CD4-positive, CD25-positive, alpha-beta regulatory T cell (primary cell): ENCODE measurements at regions not wholly inside any gene's neighbourhood (a gene's known extent, or its start where the extent isn't known, plus 50 kb on each side); places are given as distances from the start of the nearest gene placed in this dataset.
A peak's percentile ranks its signal among the peaks of the same experiment; 100 is the strongest.
"Not testable (repeated sequence)": the region's sequence is repeated elsewhere in the genome, so short reads cannot be mapped to it uniquely, and the experiment has no call there.

Experiments used
- ATAC-seq, 2 donors: fragments of 150-1000 bp; cut with Tn5 transposase; one replicate each; pipeline ENCODE4 v1.10.0; 2021; ENCODE audit warnings: low read depth in 2 of 2, moderate number of reproducible peaks in 2 of 2, moderate library complexity in 1 of 2
- DNase-seq, 3 donors: peaks; one replicate each; pipeline versions ENCODE4 v3.0.0 to v3.0.0-alpha.2; 2012 to 2022; ENCODE audit warnings: mixed read lengths in 1 of 3
- H3K27ac ChIP-seq: one replicate; pipeline ENCODE4 v1.7.0; 2013; ENCODE audit warnings: mild to moderate bottlenecking, low read length; ENCODE audit not compliant: insufficient read depth, poor library complexity, severe bottlenecking
- H3K27me3 ChIP-seq: one replicate; pipeline ENCODE4 v1.7.0; 2013; ENCODE audit warnings: low read length; ENCODE audit not compliant: control insufficient read depth, insufficient read depth
- H3K36me3 ChIP-seq: one replicate; pipeline ENCODE4 v1.7.0; 2013; ENCODE audit warnings: mild to moderate bottlenecking, low read length, moderate library complexity; ENCODE audit not compliant: control insufficient read depth, insufficient read depth
- H3K4me1 ChIP-seq: 2 replicates; pipeline ENCODE4 v1.7.0; 2013; ENCODE audit warnings: mild to moderate bottlenecking, low read length; ENCODE audit not compliant: insufficient read depth, control insufficient read depth, poor library complexity, severe bottlenecking
- H3K4me3 ChIP-seq: one replicate; pipeline ENCODE4 v1.7.0; 2013; ENCODE audit warnings: low read depth, mild to moderate bottlenecking, low read length, moderate library complexity
- H3K9me3 ChIP-seq, 2 experiments: 1 replicate in 1 of 2; 2 replicates in 1 of 2; pipeline ENCODE4 v1.7.0; 2013; ENCODE audit warnings: low read length in 2 of 2, mild to moderate bottlenecking in 1 of 2, moderate library complexity in 1 of 2; ENCODE audit not compliant: control insufficient read depth in 2 of 2
- H3K27ac Mint-ChIP-seq, 3 donors: one replicate each; pipeline ENCODE4 v1.8.0; 2020 to 2022; ENCODE audit warnings: mild to moderate bottlenecking in 3 of 3, mixed read lengths in 3 of 3, moderate library complexity in 2 of 3
- H3K27me3 Mint-ChIP-seq: one replicate; pipeline ENCODE4 v1.8.0; 2022; ENCODE audit warnings: mild to moderate bottlenecking, mixed read lengths
- H3K36me3 Mint-ChIP-seq: one replicate; pipeline ENCODE4 v1.8.0; 2020; ENCODE audit warnings: mixed read lengths
- H3K4me1 Mint-ChIP-seq, 4 donors: one replicate each; pipeline ENCODE4 v1.8.0; 2020 to 2022; ENCODE audit warnings: mixed read lengths in 4 of 4, mild to moderate bottlenecking in 1 of 4
- H3K4me3 Mint-ChIP-seq, 4 donors: one replicate each; pipeline ENCODE4 v1.8.0; 2020 to 2022; ENCODE audit warnings: mild to moderate bottlenecking in 4 of 4, mixed read lengths in 4 of 4, moderate library complexity in 3 of 4
- H3K9me3 Mint-ChIP-seq, 7 donors: one replicate each; pipeline ENCODE4 v1.8.0; 2020 to 2022; ENCODE audit warnings: mixed read lengths in 7 of 7, mild to moderate bottlenecking in 3 of 7, moderate library complexity in 2 of 7

- no peak overlapping the region for H3K27ac ChIP-seq
- Mint-ChIP-seq H3K9me3 (peaks cover 0 to 2% (median 0%) of the 10 kb centered on the region in 7 donors), H3K27ac (peak overlapping the region in 1 of 3 donors; percentile 50), H3K36me3 (no peaks in the 10 kb centered on the region), H3K4me1 (peaks cover 5 to 14% (median 10%) of the 10 kb centered on the region in 4 donors), H3K4me3 (no peak overlapping the region), H3K27me3 (peaks cover 7% of the 10 kb centered on the region)
- H3K4me1 ChIP-seq, result peaks cover 5% of the 10 kb centered on the region
- ATAC-seq, result no peak
- no peaks in the 10 kb centered on the region for H3K36me3 ChIP-seq
- peaks cover 2% of the 10 kb centered on the region for H3K27me3 ChIP-seq
- DNase-seq, result no peak
- H3K9me3 ChIP-seq, result no peaks in the 10 kb centered on the region
- no peak overlapping the region for H3K4me3 ChIP-seq
Measured at GRCh38 chr11:72525466-72525865, 91.1 kb upstream of the CLPB start.

DNA sequence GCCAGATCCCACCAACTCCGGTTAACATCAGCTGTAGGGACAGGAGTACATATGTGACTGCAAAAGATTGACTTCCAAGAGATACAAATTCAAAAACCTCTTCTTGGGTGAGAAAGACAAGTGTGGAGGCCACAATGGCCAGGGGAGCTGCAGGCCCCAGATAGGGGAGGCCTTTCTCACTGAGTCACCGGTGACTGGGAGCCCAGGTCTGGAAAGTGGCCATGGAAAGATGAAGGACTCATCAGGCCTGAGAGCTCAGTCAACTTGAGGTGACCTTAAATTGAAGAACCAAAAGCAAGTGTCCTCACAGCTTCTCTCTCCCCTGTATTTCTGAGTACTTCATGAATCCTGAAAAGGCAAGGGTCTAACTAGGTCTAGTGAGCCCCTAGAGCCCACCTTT is 90.4 kb upstream of the CLPB start:
- no peaks in the 10 kb centered on the region for H3K36me3 Mint-ChIP-seq
- peaks cover 10 to 22% (median 17%) of the 10 kb centered on the region in 4 donors for H3K4me1 Mint-ChIP-seq
- peaks cover 0 to 2% (median 0%) of the 10 kb centered on the region in 7 donors for H3K9me3 Mint-ChIP-seq
- no peak overlapping the region for H3K4me3 Mint-ChIP-seq
- peak overlapping the region in 2 of 3 donors; percentile 22 to 38 for H3K27ac Mint-ChIP-seq
- Histone ChIP-seq H3K9me3 (no peaks in the 10 kb centered on the region), H3K4me3 (no peak overlapping the region), H3K27ac (no peak overlapping the region), H3K36me3 (no peaks in the 10 kb centered on the region), H3K4me1 (peaks cover 12% of the 10 kb centered on the region), H3K27me3 (no peaks in the 10 kb centered on the region)
- DNase-seq, result no peak
- no peak for ATAC-seq
- peaks cover 7% of the 10 kb centered on the region for H3K27me3 Mint-ChIP-seq

- peaks cover 20% of the 10 kb centered on the region for H3K4me1 ChIP-seq
- H3K4me3 ChIP-seq, result no peak overlapping the region
- no peaks in the 10 kb centered on the region for H3K27me3 ChIP-seq
- H3K27ac ChIP-seq, result no peak overlapping the region
- no peaks in the 10 kb centered on the region for H3K9me3 ChIP-seq
- ATAC-seq (no peak), DNase-seq (no peak)
- H3K27me3 Mint-ChIP-seq, result peaks cover 6% of the 10 kb centered on the region
- H3K4me1 Mint-ChIP-seq, result peaks cover 17 to 29% (median 24%) of the 10 kb centered on the region in 4 donors
- H3K36me3 Mint-ChIP-seq, result no peaks in the 10 kb centered on the region
- no peak overlapping the region for H3K4me3 Mint-ChIP-seq
- H3K9me3 Mint-ChIP-seq, result peaks cover 0 to 2% (median 0%) of the 10 kb centered on the region in 7 donors
- H3K36me3 ChIP-seq, result no peaks in the 10 kb centered on the region
- H3K27ac Mint-ChIP-seq, result peak overlapping the region in 1 of 3 donors; percentile 22
Measured at GRCh38 chr11:72523991-72524390, 89.7 kb upstream of the CLPB start.

DNA sequence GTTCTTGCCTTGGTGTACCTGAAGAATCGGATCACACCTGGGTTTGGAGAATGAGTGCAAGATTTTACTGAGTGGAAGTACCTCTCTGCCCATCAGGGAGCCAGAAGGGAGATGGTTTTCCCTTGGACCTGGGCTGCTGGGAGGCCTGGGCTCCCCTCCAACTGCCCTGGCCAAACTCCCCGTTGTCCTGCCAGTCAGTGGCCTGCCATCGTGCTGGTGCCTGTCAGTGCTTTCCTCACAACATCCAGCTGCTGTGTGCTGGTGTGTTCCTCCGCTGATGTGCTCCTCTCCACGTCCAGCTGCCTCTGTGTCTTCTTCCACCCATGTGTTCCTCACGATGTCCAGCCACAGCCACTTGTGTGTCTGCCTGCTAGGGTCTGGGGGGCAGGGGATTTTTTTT is 87.9 kb upstream of the CLPB start:
- Histone ChIP-seq H3K27ac (no peak overlapping the region), H3K9me3 (no peaks in the 10 kb centered on the region), H3K27me3 (no peaks in the 10 kb centered on the region), H3K36me3 (no peaks in the 10 kb centered on the region), H3K4me1 (peaks cover 24% of the 10 kb centered on the region), H3K4me3 (no peak overlapping the region)
- DNase-seq (no peak), ATAC-seq (no peak)
- Mint-ChIP-seq H3K4me3 (peak overlapping the region in 1 of 4 donors; percentile 25), H3K9me3 (peaks cover 0 to 2% (median 0%) of the 10 kb centered on the region in 7 donors), H3K27ac (peak overlapping the region in 1 of 3 donors; percentile 82), H3K4me1 (peaks cover 18 to 34% (median 25%) of the 10 kb centered on the region in 4 donors), H3K36me3 (no peaks in the 10 kb centered on the region), H3K27me3 (no peaks in the 10 kb centered on the region)

DNA sequence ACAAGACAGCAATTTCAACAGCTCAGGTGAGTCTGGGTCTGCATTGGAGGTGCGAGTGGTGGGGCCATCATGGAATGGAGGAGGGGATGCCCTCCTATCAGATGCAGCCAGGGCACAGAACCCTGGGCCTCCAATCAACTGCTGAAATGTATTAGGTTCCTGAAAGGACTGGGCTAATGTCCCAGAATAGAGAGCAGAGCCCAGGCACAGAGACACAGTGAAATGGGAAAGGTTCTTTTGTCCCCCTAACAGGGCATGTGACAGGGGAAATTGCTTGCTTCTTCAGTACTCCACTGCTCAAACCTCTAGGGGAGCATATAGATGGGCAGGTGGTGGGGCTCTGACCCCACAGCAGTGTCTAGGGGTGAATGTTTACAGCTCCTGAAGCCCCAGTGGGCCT is 87.3 kb upstream of the CLPB start:
- Mint-ChIP-seq H3K27ac (peak overlapping the region; percentile 27 to 65 (median 43)), H3K4me1 (peaks cover 18 to 35% (median 25%) of the 10 kb centered on the region in 4 donors), H3K4me3 (peak overlapping the region in 1 of 4 donors; percentile 31)

GRCh38 chr11:72520815-72521214 is 86.5 kb upstream of the CLPB start:
- Histone ChIP-seq H3K36me3 (no peaks in the 10 kb centered on the region), H3K9me3 (no peaks in the 10 kb centered on the region), H3K4me1 (peaks cover 24% of the 10 kb centered on the region), H3K27ac (no peak overlapping the region), H3K4me3 (no peak overlapping the region), H3K27me3 (no peaks in the 10 kb centered on the region)
- peaks cover 0 to 2% (median 0%) of the 10 kb centered on the region in 7 donors for H3K9me3 Mint-ChIP-seq
- H3K4me3 Mint-ChIP-seq, result peak overlapping the region in 1 of 4 donors; percentile 31
- H3K27me3 Mint-ChIP-seq, result no peaks in the 10 kb centered on the region
- H3K4me1 Mint-ChIP-seq, result peaks cover 18 to 35% (median 25%) of the 10 kb centered on the region in 4 donors
- ATAC-seq (no peak), DNase-seq (no peak)
- H3K27ac Mint-ChIP-seq, result peak overlapping the region in 1 of 3 donors; percentile 27
- no peaks in the 10 kb centered on the region for H3K36me3 Mint-ChIP-seq

More for the DNA sequence above, 87.3 kb upstream of the CLPB start:
- Histone ChIP-seq H3K27ac (no peak overlapping the region), H3K36me3 (no peaks in the 10 kb centered on the region), H3K9me3 (no peaks in the 10 kb centered on the region), H3K4me1 (peaks cover 24% of the 10 kb centered on the region), H3K27me3 (no peaks in the 10 kb centered on the region), H3K4me3 (no peak overlapping the region)
- DNase-seq, result no peak
- no peak for ATAC-seq
- H3K27me3 Mint-ChIP-seq, result no peaks in the 10 kb centered on the region
- H3K36me3 Mint-ChIP-seq, result no peaks in the 10 kb centered on the region
- peaks cover 0 to 2% (median 0%) of the 10 kb centered on the region in 7 donors for H3K9me3 Mint-ChIP-seq

GRCh38 chr11:72519882-72520281 is 85.6 kb upstream of the CLPB start:
- Mint-ChIP-seq H3K27ac (peak overlapping the region; percentile 74 to 88 (median 79)), H3K4me1 (peaks cover 18 to 35% (median 25%) of the 10 kb centered on the region in 4 donors), H3K4me3 (peak overlapping the region; percentile 46 to 90 (median 83))
- H3K36me3 ChIP-seq, H3K36me3 Mint-ChIP-seq, H3K9me3 Mint-ChIP-seq, H3K27me3 ChIP-seq, H3K27me3 Mint-ChIP-seq, H3K9me3 ChIP-seq: not testable (repeated sequence)
- ATAC-seq (peak; percentile 50 to 66), DNase-seq (peak in 2 of 3 donors; percentile 40 to 65)
- peak overlapping the region; percentile 86 for H3K4me3 ChIP-seq
- peaks cover 24% of the 10 kb centered on the region for H3K4me1 ChIP-seq
- peak overlapping the region; percentile 52 for H3K27ac ChIP-seq

DNA sequence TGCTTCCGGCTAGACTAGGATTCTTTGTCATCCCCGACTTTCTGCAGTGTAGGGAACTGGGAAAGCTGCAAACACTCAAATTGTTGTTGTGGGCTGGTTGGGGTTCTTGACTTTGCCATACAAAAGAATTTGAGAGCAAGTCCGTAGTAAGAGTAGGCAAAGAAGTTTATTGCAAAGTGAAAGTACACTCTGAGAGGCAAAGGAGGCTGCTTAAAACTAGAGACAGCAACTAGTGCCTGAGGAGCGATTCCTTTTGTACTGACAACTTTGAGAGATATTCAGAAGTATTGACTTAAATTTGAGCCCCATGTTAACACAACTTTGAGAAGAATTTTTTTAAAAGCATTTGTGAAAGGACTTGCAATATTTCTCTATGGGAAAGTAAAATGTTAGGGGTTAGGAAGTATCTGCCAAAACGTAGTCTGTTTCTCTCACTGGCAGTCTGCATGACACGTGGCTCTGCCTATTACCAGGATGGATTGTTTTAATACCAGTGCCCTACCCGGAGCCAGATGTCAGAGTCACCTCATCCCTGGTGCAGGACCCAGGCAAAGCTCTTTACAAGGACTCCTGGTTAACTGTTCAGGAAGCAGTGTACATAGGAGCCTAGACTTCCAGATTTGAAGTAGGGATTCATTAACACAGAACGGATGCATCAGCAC is 85.0 kb upstream of the CLPB start:
- H3K4me3 ChIP-seq, result peak overlapping the region; percentile 86
- peak overlapping the region; percentile 52 for H3K27ac ChIP-seq

More for the DNA sequence above, 85.0 kb upstream of the CLPB start:
- H3K4me1 Mint-ChIP-seq, result peaks cover 18 to 35% (median 25%) of the 10 kb centered on the region in 4 donors
- peak overlapping the region; percentile 74 to 88 (median 79) for H3K27ac Mint-ChIP-seq
- Histone ChIP-seq H3K9me3 (no peaks in the 10 kb centered on the region), H3K4me1 (peaks cover 24% of the 10 kb centered on the region), H3K36me3 (no peaks in the 10 kb centered on the region), H3K27me3 (no peaks in the 10 kb centered on the region)
- peaks cover 0 to 2% (median 0%) of the 10 kb centered on the region in 7 donors for H3K9me3 Mint-ChIP-seq
- H3K36me3 Mint-ChIP-seq, result no peaks in the 10 kb centered on the region
- H3K27me3 Mint-ChIP-seq, result peaks cover 7% of the 10 kb centered on the region
- H3K4me3 Mint-ChIP-seq, result peak overlapping the region; percentile 46 to 90 (median 83)
- DNase-seq (peak in 2 of 3 donors; percentile 4 to 40), ATAC-seq (peak; percentile 32 to 33)
